Hematopoietic multipotent progenitor cell treated with erythropoietin and hydrocortisone succinate and interleukin-3 and kit ligand, for 4 days (in vitro differentiated cells): ENCODE measurements at regions not wholly inside any gene's neighbourhood (a gene's known extent, or its start where the extent isn't known, plus 50 kb on each side); places are given as distances from the start of the nearest gene placed in this dataset.
"Not testable (repeated sequence)": the region's sequence is repeated elsewhere in the genome, so short reads cannot be mapped to it uniquely, and the experiment has no call there.

Source experiments
- DNase-seq: peaks from one replicate; pipeline ENCODE4 v3.0.0-alpha.2; 2015

DNA sequence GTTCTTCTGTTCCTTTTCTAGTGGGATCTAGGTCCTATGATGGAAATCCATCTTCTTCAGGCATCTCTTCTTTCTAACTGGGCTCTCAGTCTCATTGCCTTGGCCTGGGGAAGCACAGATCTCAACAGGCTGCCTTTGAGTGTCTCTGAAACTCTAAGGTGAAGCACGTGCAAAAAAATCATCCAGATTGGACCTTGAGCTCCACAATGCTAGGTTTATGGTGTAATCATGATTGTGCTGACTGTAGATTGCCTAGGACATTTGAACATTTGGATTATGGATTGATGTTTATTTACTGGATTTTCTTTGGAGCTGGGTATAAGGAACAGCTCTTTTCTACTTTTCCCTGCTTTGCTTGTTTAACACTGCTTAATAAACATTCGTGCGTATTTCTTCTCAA, 191.5 kb upstream of the NR3C2 start:
- no peak for DNase-seq

GRCh38 chr4:148632476-148632875, 190.3 kb upstream of the NR3C2 start:
- no peak for DNase-seq

DNA sequence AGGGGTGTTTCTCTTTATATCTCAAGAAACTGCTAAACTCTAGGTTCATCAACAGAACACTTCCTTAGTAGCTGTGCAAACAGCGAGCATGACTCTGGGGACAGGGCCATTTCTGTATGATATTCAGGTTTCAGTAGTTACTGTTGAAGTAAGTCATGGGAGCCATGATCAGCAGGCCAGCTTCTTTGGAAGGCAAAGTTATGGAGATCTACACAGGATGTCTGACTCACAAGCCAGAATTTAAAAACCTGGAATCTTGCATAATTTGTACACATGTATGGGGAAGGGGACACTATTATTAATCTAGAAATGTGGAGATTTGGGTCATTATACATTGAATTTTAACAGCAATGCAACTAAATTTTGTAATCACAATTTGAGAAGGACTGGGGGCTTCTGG, 187.8 kb upstream of the NR3C2 start:
- DNase-seq = no peak

GRCh38 chr4:148618856-148619255, 176.6 kb upstream of the NR3C2 start:
- DNase-seq = no peak

- no peak for DNase-seq
Measured at GRCh38 chr4:148608968-148609367, 166.8 kb upstream of the NR3C2 start.

- not testable (repeated sequence) for DNase-seq
Measured at GRCh38 chr4:148598418-148599207, 156.4 kb upstream of the NR3C2 start.

- no peak for DNase-seq
Measured at GRCh38 chr4:148589182-148589581, 147.0 kb upstream of the NR3C2 start.

DNA sequence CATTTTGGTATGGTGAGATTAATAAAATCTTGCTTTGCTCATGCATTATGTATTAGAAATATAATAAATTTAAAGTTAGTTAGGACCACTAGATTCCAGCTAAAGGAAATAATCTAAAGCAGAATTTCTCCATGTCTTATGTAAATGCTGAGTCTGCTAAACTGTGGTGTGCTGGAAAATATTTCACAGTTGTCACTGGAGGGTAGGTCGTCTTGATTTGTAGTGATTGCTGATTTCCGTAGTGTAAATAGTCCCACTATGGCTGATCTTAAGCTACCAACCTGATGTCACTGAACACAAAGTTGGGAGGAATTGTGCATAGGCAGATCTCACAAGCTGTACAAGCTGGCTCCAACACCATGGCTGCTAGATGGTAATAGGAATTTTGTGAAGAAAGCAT, 133.4 kb upstream of the NR3C2 start:
- DNase-seq = no peak

DNA sequence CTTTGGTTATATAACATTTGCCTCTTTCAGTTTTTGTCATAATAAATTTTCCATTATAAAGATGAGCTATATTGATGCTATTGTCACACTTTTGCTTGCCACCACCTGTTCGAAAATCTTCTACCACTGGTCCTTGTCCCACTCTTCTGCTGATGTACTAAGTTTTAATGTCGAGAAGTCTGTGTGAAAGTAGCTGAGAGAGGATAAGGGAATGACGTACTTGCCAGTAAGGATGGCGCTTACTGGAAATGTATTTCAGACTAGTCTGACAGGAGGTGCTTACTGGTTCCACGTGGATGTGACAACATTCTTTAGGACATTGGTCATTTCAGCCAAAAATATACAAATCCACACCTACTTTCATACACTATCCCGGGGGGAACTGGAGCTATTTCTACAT, 132.7 kb upstream of the NR3C2 start:
- no peak for DNase-seq

GRCh38 chr4:148574502-148574901, 132.3 kb upstream of the NR3C2 start:
- DNase-seq = no peak

- DNase-seq = no peak
Measured at GRCh38 chr4:148574066-148574465, 131.9 kb upstream of the NR3C2 start.

DNA sequence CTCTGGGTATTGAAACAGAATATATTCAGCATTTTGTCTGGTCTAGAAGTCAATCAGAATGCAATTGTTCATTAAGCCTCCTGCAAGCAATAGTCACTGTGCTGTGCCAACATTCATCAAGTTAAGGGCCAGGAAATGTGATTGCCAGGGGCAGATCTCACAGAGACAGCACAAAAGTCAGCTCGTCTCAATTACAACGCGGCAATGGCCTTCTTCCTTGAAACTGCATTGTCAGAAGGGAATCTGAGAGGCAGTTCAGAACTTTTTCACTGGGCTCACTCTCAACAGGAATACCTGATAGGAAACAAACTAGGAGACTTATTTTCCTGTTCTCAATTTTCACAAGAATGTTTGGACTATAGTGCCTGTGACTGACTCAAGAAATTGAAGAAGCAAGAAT, 131.1 kb upstream of the NR3C2 start:
- DNase-seq = no peak

GRCh38 chr4:148565801-148566200, 123.6 kb upstream of the NR3C2 start:
- no peak for DNase-seq

DNA sequence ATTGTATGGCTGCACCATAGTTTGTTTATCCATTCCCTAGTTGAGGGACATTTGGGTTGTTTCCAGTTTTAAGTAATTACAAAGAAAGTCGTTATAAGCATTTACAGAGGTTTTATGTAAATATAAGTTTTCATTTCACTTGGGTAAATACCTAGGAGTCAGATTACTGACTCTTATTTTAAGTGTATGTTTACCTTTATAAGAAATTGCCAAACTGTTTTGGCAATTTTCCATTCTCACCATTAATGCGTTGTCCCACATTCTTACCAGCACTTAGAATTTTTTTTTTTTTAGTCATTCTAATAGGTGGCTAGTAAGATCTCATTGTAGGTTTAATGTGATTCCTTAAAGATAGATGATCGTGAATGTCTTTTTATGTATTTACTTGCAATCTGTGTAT, 121.5 kb upstream of the NR3C2 start:
- DNase-seq = no peak

DNA sequence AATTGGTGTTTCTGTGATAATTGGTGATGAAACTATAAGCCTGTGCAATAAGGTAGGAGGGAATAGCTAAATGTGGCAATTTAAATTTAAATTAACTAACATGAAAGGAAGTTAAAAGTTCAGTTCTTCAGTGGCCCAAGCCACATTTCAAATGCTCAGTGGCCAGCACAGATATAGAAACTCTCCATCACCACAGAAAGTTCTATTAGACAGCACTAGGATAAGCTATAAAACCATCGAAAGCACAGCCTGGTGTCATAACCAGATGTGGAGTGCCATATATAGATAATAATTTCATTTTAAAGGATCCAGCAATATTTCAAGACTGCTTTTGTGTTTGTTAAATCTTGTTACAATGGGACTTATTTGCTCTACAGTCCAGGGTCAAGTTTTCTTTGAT, 119.3 kb upstream of the NR3C2 start:
- no peak for DNase-seq

GRCh38 chr4:148557793-148558192, 115.6 kb upstream of the NR3C2 start:
- no peak for DNase-seq

DNA sequence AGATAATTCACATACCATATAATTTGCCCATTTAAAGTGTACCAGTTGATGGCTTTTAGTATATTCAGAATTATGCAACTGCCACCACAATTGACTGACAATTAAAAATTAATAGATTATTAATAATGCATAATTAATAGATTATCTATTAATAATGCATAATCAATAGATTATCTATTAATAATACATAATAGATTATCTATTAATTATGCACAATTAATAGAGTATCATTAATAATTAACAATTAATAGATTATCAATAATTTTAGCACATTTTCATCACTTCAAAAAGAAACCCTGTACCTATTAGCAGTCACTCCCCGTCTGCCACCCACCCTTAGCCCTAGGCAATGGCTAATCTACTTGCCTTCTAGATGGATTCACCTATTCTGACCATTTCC, 108.6 kb upstream of the NR3C2 start:
- no peak for DNase-seq

DNA sequence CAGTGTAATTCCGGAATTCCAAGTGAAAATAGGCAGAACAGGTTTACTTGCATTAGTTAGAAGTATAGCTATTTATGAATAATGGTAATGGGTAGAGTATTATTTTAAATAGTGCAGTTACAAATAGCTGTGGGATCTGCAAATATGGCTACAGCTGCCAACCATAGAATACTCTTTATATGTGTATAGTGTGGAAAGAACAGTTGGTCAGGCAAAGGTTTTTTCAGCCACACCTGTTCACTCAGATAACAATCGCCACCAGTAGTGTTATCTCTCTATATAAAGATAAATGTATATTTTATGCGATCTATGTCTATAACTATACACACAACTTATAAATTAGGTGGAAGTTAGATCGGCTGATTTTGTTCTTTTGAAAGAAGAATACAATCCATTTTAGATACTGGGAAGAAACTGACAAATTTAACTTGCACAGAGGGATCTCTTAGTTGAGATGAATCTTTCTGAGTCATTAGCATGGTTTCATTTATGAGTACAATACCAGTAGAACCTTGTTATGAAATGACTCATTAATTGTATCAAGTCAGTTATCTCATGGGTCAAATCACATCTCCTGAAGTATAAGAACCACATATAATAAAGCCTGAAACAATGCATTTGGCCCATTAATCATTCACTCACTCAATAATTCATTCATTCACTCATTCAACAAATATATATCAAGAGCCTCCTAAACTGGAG, 100.9 kb upstream of the NR3C2 start:
- no peak for DNase-seq

- no peak for DNase-seq
Measured at GRCh38 chr4:148540622-148541326, 98.6 kb upstream of the NR3C2 start.

- no peak for DNase-seq
Measured at GRCh38 chr4:148539387-148539786, 97.2 kb upstream of the NR3C2 start.

DNA sequence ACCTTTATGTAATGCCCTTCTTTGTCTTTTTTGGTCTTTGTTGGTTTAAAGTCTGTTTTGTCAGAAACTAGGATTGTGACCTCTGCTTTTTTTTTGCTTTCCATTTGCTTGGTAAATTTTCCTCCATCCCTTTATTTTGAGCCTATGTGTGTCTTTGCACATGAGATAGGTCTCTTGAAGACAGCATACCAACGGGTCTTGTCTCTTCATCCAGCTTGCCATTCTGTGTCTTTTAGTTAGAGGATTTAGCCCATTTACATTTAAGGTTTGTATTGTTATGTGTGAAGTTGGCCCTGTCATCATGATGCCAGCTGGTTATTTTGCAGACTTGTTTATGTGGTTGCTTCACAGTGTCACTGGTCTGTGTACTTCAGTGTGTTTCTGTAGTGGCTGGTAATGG, 91.6 kb upstream of the NR3C2 start:
- not testable (repeated sequence) for DNase-seq

GRCh38 chr4:148530114-148530513, 87.9 kb upstream of the NR3C2 start:
- DNase-seq = no peak

GRCh38 chr4:148527571-148527970, 85.4 kb upstream of the NR3C2 start:
- DNase-seq = no peak

DNA sequence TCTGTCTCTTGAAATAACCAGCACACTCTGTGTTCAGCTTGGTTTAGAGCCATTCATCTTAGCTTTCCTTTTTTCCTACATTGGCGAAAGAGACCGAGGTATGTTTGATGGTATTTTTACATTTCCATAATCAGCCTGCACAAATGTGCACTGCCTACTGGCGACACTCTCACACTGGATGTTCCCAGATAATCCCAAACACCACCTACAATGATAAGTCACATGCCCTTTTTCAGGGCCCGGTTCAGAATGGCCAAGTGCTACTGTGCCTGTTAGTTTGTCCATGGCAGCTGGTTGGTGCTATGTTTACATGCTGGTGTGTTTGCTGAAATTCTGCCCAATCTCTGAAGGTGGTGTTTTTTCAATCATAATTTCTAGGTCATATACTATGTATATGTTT, 80.8 kb upstream of the NR3C2 start:
- DNase-seq = no peak
